Stomach (tissue), 4 donors: ENCODE measurements at regions not wholly inside any gene's neighbourhood (a gene's known extent, or its start where the extent isn't known, plus 50 kb on each side); places are given as distances from the start of the nearest gene placed in this dataset.
"Not testable (repeated sequence)": the region's sequence is repeated elsewhere in the genome, so short reads cannot be mapped to it uniquely, and the experiment has no call there.

ENCODE experiments used
- EP300 ChIP-seq: sonication (generic); formaldehyde crosslinking; IDR thresholded peaks from one replicate; pipeline ENCODE4 v1.6.1; 2017; ENCODE audit warnings: antibody characterized with exemption
- POLR2AphosphoS5 ChIP-seq, 3 donors: sonication (generic); formaldehyde crosslinking; IDR thresholded peaks; one replicate each; pipeline ENCODE4 v1.6.1; 2016; ENCODE audit warnings: antibody characterized with exemption in 3 of 3
- TF ChIP-seq, protein P1 (sequence below), 7 experiments: fragments of 450-650 bp in 4 of 7; fragments of 200-600 bp in 3 of 7; sonication (generic) in 3 of 7; IDR thresholded peaks; one replicate each; pipeline ENCODE4 v1.5.1; 2016 to 2019; ENCODE audit warnings: antibody characterized with exemption in 7 of 7, control low read depth in 2 of 7, mild to moderate bottlenecking in 1 of 7

DNA sequence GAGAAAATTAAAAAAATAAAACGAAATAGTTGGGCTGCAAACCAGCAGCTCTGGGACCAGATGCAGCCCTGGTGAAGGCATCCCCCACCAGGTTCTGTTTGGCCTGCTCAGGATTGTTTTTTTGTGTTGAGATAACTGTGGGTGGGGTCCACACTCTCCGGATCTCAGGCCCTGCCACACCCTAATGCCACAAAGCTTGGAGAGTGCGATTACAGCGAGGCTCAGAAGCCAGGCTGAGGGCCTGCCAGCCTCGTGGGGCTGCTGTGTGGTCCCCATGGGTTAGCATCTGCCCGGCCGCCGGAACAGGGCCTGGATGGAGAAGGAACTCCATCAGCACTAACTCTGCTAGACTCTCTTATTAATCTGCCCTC lies 290.8 kb upstream of the PLGLB2 start:
- TF ChIP-seq, protein P1, sequence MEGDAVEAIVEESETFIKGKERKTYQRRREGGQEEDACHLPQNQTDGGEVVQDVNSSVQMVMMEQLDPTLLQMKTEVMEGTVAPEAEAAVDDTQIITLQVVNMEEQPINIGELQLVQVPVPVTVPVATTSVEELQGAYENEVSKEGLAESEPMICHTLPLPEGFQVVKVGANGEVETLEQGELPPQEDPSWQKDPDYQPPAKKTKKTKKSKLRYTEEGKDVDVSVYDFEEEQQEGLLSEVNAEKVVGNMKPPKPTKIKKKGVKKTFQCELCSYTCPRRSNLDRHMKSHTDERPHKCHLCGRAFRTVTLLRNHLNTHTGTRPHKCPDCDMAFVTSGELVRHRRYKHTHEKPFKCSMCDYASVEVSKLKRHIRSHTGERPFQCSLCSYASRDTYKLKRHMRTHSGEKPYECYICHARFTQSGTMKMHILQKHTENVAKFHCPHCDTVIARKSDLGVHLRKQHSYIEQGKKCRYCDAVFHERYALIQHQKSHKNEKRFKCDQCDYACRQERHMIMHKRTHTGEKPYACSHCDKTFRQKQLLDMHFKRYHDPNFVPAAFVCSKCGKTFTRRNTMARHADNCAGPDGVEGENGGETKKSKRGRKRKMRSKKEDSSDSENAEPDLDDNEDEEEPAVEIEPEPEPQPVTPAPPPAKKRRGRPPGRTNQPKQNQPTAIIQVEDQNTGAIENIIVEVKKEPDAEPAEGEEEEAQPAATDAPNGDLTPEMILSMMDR (IDR thresholded peaks at IDR 0.05), result not testable (repeated sequence)
- TF ChIP-seq EP300; POLR2AphosphoS5 (IDR thresholded peaks at IDR 0.05): not testable (repeated sequence)
